ENCODE measurements at regions not wholly inside any gene's neighbourhood (a gene's known extent, or its start where the extent isn't known, plus 50 kb on each side); places are given as distances from the start of the nearest gene placed in this dataset.

- H3K4me2 ChIP-seq (ENCODE audit: insufficient read depth, low read length), result no peak overlapping the region
- no peak overlapping the region for H2AFZ ChIP-seq (ENCODE audit: low read depth, low read length)
- no peaks in the 10 kb centered on the region for H3K9me1 ChIP-seq (ENCODE audit: control insufficient read depth, insufficient read depth, low read length)
- H4K20me1 ChIP-seq (replicated peaks; ENCODE audit: control insufficient read depth, insufficient read depth, low read length), result no peaks in the 10 kb centered on the region
- FAIRE-seq (no peak), DNase-seq (ENCODE audit: extremely low read depth in 1 of 4, low spot score in 3 of 4) (no peak), ATAC-seq (no peak)
- no peaks in the 10 kb centered on the region for H3K79me2 ChIP-seq (ENCODE audit: control insufficient read depth, insufficient read depth, low read length)
- 0% methylated on average over 1 of the region's 1 CpG for WGBS (ENCODE audit: insufficient coverage, low coverage, missing lambda C conversion rate)
- intact Hi-C loops (cut with micrococcal nuclease) (no loop called here), in situ Hi-C loops (cut with MboI) (no loop called here)
- no TSS peak for BruUV-seq (replicated peaks)
- H3K9me3 ChIP-seq (replicated peaks; ENCODE audit: control insufficient read depth, insufficient read depth, low read depth, low read length), result no peaks in the 10 kb centered on the region
- POLR2A ChIA-PET, result interaction anchor here (0.5 to 1.1 kb wide), 2 partner anchors 119 to 246 kb away, joined by 3 read pairs; no protein-coding TSS in a partner anchor
- no peak overlapping the region for H3K4me3 ChIP-seq
- no peaks in the 10 kb centered on the region for H3K36me3 ChIP-seq (ENCODE audit: control insufficient read depth, insufficient read depth, low read length)
- no peak overlapping the region for H3K9ac ChIP-seq (ENCODE audit: insufficient read depth in 1 of 2, low read depth in 2 of 2, low read length in 2 of 2)
- CTCF ChIA-PET (ENCODE audit: low intra/inter-chr PET ratio), result interaction anchor here (0.7 kb wide), 1 partner anchor 14 kb away, joined by 3 read pairs; no protein-coding TSS in a partner anchor
- H3K27me3 ChIP-seq (ENCODE audit: control insufficient read depth in 2 of 2, insufficient read depth in 2 of 2, low read length in 2 of 2), result no peaks in the 10 kb centered on the region
- H3K27ac ChIP-seq (ENCODE audit: extremely low read depth, low read depth, low read length), result no peak overlapping the region
- H3K4me1 ChIP-seq (replicated peaks in 1 of 2; ENCODE audit: control insufficient read depth in 2 of 2, insufficient read depth in 2 of 2, low read length in 2 of 2), result no peaks in the 10 kb centered on the region
- no peak for TF ChIP-seq VEZF1 (CRISPR knock-in tag; IDR thresholded peaks at IDR 0.05)
- no peak for TF ChIP-seq SP2 (IDR thresholded peaks at IDR 0.05; ENCODE audit: extremely low read depth, low read depth, low read length, poor library complexity, severe bottlenecking)
- TF ChIP-seq, protein P1, sequence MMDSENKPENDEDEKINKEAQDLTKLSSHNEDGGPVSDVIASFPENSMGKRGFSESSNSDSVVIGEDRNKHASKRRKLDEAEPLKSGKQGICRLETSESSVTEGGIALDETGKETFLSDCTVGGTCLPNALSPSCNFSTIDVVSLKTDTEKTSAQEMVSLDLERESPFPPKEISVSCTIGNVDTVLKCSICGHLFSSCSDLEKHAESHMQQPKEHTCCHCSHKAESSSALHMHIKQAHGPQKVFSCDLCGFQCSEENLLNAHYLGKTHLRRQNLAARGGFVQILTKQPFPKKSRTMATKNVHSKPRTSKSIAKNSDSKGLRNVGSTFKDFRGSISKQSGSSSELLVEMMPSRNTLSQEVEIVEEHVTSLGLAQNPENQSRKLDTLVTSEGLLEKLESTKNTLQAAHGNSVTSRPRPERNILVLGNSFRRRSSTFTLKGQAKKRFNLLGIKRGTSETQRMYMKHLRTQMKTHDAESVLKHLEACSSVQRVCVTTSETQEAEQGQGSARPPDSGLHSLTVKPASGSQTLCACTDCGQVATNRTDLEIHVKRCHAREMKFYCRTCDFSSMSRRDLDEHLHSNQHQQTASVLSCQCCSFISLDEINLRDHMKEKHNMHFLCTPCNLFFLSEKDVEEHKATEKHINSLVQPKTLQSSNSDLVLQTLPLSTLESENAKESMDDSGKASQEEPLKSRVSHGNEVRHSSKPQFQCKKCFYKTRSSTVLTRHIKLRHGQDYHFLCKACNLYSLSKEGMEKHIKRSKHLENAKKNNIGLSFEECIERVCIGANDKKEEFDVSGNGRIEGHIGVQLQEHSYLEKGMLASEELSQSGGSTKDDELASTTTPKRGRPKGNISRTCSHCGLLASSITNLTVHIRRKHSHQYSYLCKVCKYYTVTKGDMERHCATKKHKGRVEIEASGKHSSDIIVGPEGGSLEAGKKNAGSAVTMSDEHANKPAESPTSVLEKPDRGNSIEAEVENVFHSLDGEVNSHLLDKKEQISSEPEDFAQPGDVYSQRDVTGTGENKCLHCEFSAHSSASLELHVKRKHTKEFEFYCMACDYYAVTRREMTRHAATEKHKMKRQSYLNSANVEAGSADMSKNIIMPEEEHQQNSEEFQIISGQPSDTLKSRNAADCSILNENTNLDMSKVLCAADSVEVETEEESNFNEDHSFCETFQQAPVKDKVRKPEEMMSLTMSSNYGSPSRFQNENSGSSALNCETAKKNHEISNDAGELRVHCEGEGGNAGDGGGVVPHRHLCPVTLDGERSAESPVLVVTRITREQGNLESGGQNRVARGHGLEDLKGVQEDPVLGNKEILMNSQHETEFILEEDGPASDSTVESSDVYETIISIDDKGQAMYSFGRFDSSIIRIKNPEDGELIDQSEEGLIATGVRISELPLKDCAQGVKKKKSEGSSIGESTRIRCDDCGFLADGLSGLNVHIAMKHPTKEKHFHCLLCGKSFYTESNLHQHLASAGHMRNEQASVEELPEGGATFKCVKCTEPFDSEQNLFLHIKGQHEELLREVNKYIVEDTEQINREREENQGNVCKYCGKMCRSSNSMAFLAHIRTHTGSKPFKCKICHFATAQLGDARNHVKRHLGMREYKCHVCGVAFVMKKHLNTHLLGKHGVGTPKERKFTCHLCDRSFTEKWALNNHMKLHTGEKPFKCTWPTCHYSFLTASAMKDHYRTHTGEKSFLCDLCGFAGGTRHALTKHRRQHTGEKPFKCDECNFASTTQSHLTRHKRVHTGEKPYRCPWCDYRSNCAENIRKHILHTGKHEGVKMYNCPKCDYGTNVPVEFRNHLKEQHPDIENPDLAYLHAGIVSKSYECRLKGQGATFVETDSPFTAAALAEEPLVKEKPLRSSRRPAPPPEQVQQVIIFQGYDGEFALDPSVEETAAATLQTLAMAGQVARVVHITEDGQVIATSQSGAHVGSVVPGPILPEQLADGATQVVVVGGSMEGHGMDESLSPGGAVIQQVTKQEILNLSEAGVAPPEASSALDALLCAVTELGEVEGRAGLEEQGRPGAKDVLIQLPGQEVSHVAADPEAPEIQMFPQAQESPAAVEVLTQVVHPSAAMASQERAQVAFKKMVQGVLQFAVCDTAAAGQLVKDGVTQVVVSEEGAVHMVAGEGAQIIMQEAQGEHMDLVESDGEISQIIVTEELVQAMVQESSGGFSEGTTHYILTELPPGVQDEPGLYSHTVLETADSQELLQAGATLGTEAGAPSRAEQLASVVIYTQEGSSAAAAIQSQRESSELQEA (IDR thresholded peaks at IDR 0.05; ENCODE audit: low read depth), result no peak
- no peak for TF ChIP-seq RERE (CRISPR knock-in tag; IDR thresholded peaks at IDR 0.05; ENCODE audit: borderline replicate concordance)
- no peak for TF ChIP-seq TAL1 (IDR thresholded peaks at IDR 0.05)
- TF ChIP-seq HDAC6 (IDR thresholded peaks at IDR 0.05; ENCODE audit: low read depth, low read length), result no peak
- no peak for TF ChIP-seq POLR3A (IDR thresholded peaks at IDR 0.05; ENCODE audit: borderline replicate concordance, extremely low read depth, insufficient read depth, insufficient read length)
Measured at GRCh38 chrX:45553417-45553816, 352.7 kb upstream of the DIPK2B start.
